ENCODE measurements at regions not wholly inside any gene's neighbourhood (a gene's known extent, or its start where the extent isn't known, plus 50 kb on each side); places are given as distances from the start of the nearest gene placed in this dataset.

DNA sequence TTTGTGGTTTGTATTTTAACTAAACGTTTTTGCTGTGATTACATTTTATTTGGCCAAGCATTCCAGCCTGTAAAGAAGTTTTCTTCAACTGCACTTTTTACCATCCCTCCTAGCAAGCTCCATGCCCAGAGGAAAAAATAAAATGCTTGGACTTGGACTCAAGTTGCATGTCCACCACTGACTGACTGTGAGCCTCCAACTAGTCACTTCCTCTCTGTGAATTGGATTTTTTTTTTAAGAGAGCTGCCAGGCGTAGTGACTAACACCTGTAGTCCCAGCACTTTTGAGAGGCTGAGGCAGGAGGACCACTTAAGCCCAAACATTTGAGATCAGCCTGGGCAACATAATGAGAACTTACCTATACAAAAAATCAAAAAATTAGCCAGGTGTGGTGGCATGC is 1185.2 kb upstream of the PIK3C3 start:
- DNase-seq (ENCODE audit: low read depth): no peak

- no peak for DNase-seq (ENCODE audit: low read depth)
Measured at GRCh38 chr18:40760251-40760650, 1194.8 kb upstream of the PIK3C3 start.

DNA sequence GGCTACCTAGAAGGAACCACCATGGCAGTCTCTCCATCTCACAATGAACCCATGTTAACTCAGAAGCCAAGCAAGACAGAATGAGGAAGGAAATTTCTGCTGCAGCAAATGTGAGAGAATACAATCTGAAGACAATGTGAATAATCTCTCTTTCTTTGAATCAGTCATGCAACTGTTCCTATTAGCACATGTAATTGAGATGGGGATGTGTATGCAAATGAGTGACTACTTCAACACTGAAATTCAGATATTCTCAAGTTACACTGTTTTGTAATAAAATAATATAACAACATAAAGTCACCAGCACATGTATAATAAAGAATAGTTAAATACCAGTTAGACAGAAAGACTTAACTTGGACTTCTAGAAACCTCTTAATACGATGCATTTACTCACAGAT is 1200.6 kb upstream of the PIK3C3 start:
- no peak for DNase-seq (ENCODE audit: low read depth)

- DNase-seq (ENCODE audit: low read depth): no peak
Measured at GRCh38 chr18:40752316-40752715, 1202.7 kb upstream of the PIK3C3 start.

DNA sequence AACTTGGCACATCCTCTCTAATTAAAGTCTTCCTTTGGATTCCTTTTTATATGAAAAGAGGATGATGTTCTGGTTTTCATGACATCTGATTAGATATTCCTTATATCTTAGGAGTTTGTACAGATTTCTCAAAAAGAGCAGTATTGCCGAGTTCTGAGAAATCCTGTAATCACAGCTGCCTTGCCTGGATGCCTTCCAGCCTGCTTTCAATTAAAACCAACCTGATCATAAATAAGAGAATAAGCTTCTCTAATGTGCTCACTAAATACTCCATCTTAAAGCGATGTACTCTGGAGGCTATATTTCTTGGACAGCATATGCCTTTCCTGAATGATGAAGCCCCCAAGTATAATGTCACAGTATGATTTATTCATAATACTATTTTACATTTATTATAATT is 1203.8 kb upstream of the PIK3C3 start:
- DNase-seq (ENCODE audit: low read depth): no peak

DNA sequence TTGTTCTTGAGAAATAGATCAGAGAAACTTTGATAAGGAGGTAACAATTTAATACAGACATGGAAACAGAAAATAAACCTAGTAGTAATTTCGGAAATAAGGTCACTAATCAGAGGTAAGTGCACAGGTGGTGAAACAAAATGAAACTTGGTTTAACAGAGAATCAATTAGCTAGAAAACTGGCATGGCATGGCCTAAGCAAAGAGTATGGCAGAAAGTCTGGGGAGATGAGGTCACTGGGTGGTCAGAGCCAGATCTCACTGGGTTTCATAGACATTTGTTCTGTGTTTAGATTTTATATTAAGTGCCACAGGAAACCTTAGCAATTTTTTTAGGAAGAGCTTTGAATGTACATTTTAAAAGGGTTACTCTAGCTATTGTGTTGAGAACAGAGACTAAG is 1216.0 kb upstream of the PIK3C3 start:
- DNase-seq (ENCODE audit: low read depth): no peak

GRCh38 chr18:40738321-40738880 is 1216.6 kb upstream of the PIK3C3 start:
- DNase-seq (ENCODE audit: low read depth): no peak

DNA sequence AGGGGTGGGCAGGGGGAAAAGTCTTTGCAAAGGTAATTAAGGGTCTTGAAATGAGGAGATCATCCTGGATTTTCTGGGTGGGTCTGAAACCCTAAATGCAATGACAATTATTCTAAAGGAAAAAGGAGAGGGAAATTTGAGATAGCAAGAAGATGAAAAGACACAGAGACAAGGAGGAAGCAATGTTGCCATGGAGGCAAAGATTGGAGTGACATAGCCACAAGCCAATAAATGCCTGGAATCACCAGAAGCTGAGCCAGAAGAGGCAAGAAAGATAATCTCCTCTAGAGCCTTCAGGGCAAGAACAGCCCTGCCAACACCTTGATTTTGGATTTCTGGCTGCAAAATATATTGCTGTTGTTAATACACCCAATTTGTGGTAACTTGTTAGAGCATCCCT is 1246.3 kb upstream of the PIK3C3 start:
- no peak for DNase-seq (ENCODE audit: low read depth)

DNA sequence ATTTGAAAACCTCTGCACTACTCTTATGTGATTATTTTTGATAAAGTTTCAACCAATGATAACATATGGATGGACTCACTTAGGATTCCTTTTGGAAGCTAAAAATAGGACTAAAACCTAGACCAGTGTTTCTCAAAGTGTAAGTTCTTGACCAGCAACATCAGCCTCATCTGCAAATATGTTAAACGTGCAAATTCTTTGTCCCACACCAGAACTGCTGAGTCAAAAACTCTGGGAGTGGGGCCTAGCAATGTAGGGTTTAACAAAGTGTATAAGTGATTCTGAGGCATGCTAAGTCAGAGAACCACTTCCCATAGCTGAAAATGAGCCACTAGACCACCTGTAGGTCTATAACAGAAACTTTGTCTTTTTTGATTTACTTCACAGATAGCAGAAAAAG is 1247.2 kb upstream of the PIK3C3 start:
- no peak for DNase-seq (ENCODE audit: low read depth)

DNA sequence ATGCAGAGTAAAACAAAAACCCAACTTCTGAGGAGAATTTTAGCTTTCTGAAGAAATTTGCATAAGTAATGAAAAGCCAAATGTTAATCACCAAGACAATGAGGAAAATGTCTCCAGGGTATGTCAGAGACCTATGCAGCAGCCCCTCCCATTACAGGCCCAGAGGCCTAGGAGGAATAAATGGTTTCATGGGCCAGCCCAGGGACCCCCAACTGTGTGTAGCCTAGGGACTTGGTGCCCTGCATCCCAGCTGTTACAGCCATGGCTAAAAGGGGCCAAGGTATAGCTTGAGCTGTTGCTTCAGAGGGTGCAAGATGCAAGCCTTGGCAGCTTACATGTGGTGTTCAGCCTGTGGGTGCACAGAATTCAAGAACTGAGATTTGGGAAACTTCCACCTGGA is 1256.9 kb upstream of the PIK3C3 start:
- DNase-seq (ENCODE audit: low read depth): no peak

GRCh38 chr18:40695526-40695925 is 1259.5 kb upstream of the PIK3C3 start:
- DNase-seq (ENCODE audit: low read depth): no peak

GRCh38 chr18:40692871-40693270 is 1262.2 kb upstream of the PIK3C3 start:
- DNase-seq (ENCODE audit: low read depth): no peak

- no peak for DNase-seq (ENCODE audit: low read depth)
Measured at GRCh38 chr18:40690062-40690461, 1265.0 kb upstream of the PIK3C3 start.

GRCh38 chr18:40687399-40687798 is 1267.6 kb upstream of the PIK3C3 start:
- DNase-seq (ENCODE audit: low read depth): no peak

- no peak for DNase-seq (ENCODE audit: low read depth)
Measured at GRCh38 chr18:40686836-40687235, 1268.2 kb upstream of the PIK3C3 start.

- DNase-seq (ENCODE audit: low read depth): no peak
Measured at GRCh38 chr18:40685219-40685618, 1269.8 kb upstream of the PIK3C3 start.

DNA sequence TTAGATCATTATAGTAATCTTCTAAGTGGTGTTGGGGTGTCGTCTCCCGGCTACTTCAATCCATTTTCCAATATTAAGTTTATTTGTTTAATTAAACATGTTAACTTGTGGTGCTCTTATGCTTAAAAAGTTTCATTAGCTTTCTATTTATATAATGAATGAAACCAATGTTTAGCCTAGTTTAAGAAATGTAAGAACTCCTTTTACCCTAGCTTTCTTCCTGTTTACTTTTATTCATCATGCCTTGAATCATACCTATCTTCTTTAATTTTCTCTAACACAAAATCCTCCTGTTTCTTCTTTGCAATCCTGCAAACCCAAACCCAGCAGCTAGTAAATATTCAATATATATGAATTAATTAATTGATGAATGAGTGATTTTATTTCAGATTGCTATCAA is 1276.7 kb upstream of the PIK3C3 start:
- DNase-seq (ENCODE audit: low read depth): no peak

- no peak for DNase-seq (ENCODE audit: low read depth)
Measured at GRCh38 chr18:40676668-40677067, 1278.4 kb upstream of the PIK3C3 start.

DNA sequence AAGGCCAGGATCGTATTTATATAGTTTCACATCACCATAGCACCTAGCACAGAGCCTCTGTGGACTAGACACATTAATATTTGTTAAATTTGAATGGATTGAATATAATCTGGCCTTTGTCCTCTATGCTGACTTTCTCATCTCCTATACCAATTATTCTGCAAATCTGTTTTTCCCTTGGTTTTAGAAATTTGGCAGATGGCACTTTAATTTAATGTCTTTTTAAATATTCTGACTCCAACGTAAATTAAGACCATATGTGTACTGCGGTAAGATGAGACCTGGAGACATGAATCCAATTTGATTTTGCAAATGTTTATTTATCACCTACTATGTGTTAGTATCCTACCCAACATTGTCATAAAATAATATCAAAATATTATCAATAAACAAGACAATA is 1281.9 kb upstream of the PIK3C3 start:
- no peak for DNase-seq (ENCODE audit: low read depth)

DNA sequence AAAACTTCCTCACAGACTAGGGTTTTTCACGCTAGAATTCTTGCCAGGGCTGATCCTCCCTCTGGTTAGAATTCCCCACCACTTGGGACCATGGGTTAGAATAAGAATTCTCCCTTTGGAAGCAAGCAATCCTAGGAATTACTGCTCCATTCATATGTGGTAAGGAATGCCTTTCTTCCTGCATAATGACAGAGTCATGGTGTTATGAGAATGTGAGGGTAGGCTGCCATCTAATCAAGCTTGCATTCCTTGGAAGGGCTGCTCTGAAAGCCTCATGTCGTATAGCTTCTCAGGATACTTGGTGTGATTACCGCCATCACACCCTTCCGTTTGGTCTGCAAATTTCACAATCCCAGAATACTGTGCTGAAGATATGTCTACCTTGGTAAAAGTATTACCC is 1282.4 kb upstream of the PIK3C3 start:
- DNase-seq (ENCODE audit: low read depth): no peak

- DNase-seq (ENCODE audit: low read depth): no peak
Measured at GRCh38 chr18:40670668-40671375, 1284.2 kb upstream of the PIK3C3 start.

DNA sequence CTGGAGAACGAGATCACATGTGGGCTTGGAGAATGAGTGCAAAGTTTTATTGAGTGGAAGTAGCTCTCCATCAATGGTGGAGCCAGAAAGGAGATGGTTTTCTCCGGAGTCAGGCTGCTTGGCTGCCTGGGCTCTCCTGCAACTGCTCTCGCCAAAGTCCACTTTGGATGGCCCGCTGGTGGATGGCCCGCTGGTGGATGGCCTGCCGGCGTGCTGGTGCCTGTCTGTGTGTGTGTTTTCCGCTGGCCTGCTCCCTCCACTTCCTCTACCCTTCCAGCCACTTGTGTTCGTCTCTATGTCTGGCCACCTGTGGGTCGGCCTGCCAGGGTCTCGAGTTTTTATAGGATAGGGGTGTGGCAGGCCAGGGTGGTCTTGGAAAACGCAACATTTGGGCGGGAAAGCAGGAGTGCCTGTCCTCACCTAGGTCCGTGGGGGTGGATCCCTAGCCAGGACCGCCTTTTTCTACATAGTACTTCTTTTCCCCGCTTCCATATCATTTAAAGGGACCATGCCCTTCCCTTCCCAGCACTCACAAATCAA is 1292.1 kb upstream of the PIK3C3 start:
- no peak for DNase-seq (ENCODE audit: low read depth)

GRCh38 chr18:40653682-40654081 is 1301.4 kb upstream of the PIK3C3 start:
- no peak for DNase-seq (ENCODE audit: low read depth)

- DNase-seq (ENCODE audit: low read depth): no peak
Measured at GRCh38 chr18:40652321-40652720, 1302.7 kb upstream of the PIK3C3 start.
